ENCODE measurements at regions not wholly inside any gene's neighbourhood (a gene's known extent, or its start where the extent isn't known, plus 50 kb on each side); places are given as distances from the start of the nearest gene placed in this dataset.
"Not testable (repeated sequence)": the region's sequence is repeated elsewhere in the genome, so short reads cannot be mapped to it uniquely, and the experiment has no call there.

DNA sequence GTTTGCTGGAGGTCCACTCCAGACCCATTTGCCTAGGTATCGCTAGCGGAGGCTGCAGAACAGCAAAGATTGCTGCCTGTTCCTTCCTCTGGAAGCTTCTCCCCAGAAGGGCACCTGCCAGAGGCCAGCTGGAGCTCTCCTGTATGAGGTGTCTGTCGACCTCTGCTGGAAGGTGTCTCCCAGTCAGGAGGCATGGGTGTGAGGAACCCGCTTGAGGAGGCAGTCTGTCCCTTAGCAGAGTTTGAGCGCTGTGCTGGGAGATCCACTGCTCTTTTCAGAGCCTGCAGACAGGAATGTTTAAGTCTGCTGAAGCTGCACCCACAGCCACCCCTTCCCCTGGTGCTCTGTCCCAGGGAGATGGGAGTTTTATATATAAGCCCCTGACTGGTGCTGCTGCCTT, 335.0 kb upstream of the DNAJC19 start:
- TF ChIP-seq CTCF (IDR thresholded peaks at IDR 0.05; ENCODE audit: low read depth, low read length); EZH2phosphoT487 (IDR thresholded peaks at IDR 0.05; ENCODE audit: low read depth): not testable (repeated sequence)

Measured in OCI-LY3 (cell line).